NCI-H2227 (cell line): ENCODE measurements at regions not wholly inside any gene's neighbourhood (a gene's known extent, or its start where the extent isn't known, plus 50 kb on each side); places are given as distances from the start of the nearest gene placed in this dataset.
"Not testable (repeated sequence)": the region's sequence is repeated elsewhere in the genome, so short reads cannot be mapped to it uniquely, and the experiment has no call there.

ENCODE experiments used
- DNase-seq: peaks from one replicate; lab custom pipeline; 2025; ENCODE audit not compliant: unreplicated experiment; lab: John Stamatoyannopoulos, UW

GRCh38 chr1:168421399-168422004 is 122.3 kb downstream of the XCL2 start:
- no peak for DNase-seq

DNA sequence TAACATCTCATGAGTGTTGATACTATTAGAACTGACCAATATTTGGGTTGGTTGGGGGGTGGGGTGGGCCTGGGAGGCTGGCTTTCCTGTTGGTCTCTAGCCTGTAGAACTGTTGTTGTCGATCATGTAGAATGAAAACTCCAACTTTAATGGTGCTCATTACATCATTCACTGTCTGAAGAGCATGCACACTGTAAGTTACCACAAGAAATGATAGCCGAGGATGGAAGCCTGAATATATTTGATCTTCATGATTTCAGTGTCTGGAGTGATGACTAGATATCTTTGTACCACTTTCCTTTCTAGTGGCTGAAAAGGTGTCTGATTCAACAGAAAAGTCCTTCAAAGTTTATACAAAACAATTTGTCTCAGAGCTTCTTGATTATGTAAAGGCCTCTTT is 123.6 kb downstream of the XCL2 start:
- DNase-seq = no peak

GRCh38 chr1:168419736-168420135 is 124.1 kb downstream of the XCL2 start:
- DNase-seq = no peak

DNA sequence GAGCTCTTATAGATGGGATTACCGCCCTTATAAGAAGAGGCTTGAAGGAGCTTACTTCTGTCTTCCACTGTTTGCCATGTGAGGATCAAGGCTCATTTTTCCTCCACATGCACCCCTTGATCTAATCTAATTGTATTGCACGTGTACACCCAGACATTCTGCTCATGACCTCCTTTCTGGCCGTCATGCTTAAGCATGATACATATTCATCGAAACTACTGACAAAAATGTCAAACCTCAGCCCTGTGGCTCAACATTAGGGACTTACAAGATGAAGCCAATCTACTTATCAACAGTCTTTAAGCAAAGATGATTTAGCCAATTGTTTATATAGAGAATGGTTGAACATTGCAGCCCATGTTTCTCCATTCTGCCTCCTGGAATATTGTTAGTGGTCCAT is 127.6 kb downstream of the XCL2 start:
- no peak for DNase-seq

GRCh38 chr1:168414914-168415313 is 128.9 kb downstream of the XCL2 start:
- DNase-seq = no peak

DNA sequence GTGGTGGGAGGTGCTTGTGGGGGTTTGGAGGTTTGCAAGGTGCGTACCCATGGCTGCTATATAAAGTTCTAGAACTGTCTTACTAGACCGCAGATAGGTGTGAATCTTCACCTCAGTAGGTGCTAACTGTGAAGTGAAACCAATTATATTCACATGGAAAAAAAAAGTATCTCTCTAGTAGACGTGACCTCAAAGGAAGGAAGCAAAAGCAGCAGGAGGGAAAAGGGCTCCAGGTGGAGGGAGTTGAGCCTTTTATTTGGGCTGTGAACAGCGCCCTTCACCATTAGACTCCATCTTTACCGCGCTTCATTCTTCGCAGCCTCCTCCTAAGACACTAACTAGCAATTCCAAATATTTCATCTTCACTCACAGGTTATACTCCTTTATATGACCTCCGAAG is 129.8 kb downstream of the TBX19 start:
- no peak for DNase-seq

DNA sequence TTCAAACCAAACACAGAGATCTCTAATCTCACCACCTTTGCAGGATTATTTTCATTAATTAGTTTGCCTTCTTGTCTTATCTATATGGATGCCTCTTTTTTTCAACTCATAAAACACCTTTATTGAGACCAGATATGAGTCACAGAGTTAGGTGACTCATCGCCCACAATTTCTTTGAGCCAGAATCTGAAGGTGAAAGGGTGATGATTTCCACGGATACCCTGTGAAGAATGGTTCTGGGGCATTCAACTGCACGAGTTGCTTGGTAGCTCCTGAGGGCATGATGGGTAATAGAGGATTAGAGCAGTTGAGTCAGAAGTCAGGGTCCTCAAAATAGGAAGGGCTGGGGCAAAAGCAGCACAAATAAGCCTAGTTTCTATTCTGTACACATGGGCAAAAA is 128.2 kb downstream of the TBX19 start:
- DNase-seq = no peak

GRCh38 chr1:168408539-168408865 is 127.8 kb downstream of the TBX19 start:
- no peak for DNase-seq

DNA sequence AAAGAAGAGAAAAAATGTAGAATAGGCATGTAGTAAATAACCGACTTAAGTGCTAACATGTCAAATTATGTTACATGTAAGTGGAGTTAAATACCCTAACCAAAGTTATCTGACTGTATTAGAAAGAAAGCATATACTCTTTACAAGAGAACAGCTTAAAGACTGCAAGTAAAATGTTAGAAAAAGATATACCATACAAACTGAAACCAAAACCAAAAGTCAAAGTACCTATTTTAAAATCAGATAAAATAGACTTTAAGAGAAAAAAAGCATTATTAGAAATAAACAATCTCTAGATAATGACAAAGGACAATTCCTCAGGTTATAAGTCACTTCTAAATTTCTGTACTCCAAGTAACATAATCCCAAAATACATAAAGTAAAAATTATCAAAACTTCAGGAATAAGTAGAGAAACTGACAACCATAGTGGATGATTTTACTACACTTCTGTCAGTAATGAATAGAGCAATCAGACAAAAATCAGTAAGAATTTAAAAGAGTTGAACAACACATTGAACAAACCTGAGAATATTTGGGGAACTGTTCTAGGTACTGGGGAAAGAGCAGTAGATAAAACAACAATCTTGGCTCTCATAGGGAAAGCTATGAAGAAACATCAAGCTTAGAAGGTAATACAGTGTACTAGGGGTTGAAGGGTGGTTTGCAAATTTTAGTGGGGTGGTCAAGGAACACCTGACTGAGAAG is 127.3 kb downstream of the TBX19 start:
- no peak for DNase-seq

DNA sequence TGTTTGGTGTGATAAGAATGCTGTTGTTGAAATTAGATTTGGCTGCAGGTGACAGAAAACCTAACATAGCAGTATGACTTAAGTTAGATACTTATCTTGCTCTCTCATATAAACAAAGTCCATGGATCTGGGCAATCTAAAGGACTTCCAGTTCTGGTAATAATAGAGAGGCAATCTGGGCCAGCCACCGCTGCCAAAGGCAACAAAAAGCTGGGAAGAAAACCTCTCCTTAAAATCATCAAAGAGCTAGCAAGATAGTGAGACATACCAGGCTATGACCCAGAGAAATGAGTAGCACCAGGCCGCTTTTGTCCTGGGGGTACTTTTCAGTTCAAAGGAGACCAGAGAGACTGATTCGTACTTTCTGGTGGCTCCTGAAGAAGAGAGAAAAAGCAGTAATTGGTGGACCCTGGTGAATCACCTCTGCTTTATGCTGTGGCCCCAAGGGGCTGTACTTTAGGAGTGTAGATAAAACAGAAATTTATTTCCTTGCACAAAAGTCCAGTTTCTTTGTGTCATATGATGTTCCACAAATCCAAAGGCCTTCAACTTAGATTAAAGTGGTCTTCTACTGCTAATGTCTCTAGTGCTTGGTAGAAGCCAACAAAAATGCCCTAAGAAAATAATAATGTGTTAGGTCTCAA is 125.4 kb downstream of the TBX19 start:
- DNase-seq = no peak

DNA sequence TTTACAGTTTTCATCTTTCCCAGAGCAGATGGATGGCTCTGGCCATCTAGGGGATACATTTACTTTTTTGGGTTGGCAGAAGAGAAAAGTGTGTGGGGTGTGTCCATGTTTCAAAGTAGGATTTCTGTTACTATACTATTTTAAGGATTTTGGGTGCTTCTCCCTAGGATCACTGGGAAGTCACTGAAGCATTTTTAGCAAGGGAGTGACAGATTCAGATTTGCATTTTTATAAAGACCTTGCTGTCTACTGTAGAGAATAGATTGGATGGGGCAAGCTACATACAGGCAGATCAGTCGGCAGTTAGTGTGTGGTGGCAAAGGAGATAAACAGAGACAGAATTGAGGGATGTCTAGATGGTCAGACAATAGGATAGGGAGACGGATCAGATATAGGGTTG is 122.5 kb downstream of the TBX19 start:
- no peak for DNase-seq

DNA sequence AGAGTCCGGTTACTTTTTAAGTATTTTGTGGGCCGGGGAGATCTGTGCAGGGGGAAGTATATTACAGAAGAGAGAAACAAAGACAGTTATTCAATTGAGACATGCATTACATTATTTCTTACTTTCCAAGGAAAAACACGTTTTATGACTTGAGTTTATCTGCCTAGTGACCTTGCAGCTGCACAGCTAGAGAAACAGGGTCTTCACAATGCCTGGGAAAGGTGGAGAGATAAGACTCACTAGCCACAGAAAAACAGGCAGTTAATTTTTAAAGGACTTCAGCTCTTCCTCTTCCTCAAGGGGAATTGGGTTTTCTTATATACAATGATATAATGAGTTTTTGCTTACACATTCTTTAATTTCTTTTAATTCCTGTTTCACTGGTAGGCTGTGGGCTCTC is 121.8 kb downstream of the TBX19 start:
- DNase-seq = not testable (repeated sequence)

GRCh38 chr1:168401341-168401740 is 120.7 kb downstream of the TBX19 start:
- DNase-seq = no peak

- no peak for DNase-seq
These were observed 119.5 kb downstream of the TBX19 start for GRCh38 chr1:168400139-168400538.

GRCh38 chr1:168397806-168398205 is 117.1 kb downstream of the TBX19 start:
- peak; percentile 14 for DNase-seq

DNA sequence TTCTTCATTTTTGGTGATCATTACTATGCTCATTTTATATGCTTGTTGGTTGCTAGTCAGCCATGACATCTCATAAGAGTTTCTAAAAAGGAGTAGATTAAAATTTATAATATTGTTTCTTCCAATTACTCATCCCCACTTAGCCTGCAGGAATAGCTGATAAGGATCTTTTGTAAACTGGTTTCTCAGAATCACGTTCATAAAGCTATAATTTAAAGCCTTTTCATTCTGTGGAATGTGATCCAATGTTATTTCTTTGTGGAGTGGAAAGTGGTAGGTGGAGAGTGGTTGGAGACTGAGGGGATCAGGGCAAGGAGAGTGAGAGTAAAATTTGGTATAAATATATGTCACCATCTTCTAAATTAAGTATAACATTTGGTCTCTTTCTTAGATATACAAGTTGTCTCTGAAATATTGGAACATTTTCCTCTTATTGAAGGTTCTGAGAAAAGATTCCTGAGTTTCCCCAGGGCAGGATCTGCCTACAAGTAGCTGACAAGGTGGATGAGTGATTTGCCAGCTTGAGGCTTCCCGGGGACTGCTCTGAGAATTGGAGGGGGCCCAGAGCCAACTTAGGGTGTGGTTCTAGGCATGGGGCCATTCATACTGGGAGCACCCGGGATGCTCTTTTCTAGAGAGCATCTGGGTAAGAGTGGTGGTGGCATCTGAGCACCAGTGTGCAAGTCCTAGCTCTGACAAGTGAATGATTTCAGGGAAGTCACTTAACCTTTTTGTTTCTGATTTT is 116.4 kb downstream of the TBX19 start:
- DNase-seq = no peak

GRCh38 chr1:168396508-168396907 is 115.8 kb downstream of the TBX19 start:
- no peak for DNase-seq

DNA sequence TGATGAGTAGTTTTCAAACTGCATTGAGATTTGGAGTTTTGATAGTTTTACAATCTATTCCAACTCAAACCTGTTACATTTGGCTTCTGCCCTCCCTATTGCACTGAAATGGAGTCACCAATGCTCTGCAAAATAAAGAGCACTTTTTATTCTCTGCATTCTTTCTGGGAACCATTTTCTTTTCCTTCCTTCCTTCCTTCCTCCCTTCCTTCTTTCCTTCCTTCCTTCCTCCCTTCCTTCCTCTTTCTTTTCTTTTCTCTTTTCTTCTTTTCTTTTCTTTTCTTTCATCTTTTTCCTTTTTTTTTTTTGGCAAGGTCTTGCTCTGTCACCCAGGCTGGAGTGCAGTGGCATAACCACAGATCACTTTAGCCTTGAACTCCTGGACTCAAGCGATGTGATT is 114.2 kb downstream of the TBX19 start:
- no peak for DNase-seq

- DNase-seq = no peak
These were observed 112.4 kb downstream of the TBX19 start for GRCh38 chr1:168392958-168393549.

GRCh38 chr1:168391851-168392681 is 111.4 kb downstream of the TBX19 start:
- DNase-seq = no peak

GRCh38 chr1:168390271-168390670 is 109.6 kb downstream of the TBX19 start:
- DNase-seq = no peak
